MCF 10A (cell line): ENCODE measurements at regions not wholly inside any gene's neighbourhood (a gene's known extent, or its start where the extent isn't known, plus 50 kb on each side); places are given as distances from the start of the nearest gene placed in this dataset.

ENCODE experiments used
- BruUV-seq: library from RNA; stranded (reverse); fragments of 400-500 nt; replicated peaks from 2 replicates; lab custom pipeline; 2021; lab: Mats Ljungman, UMichigan
- CTCF ChIA-PET: fragments of 300-600 bp; sonication (Branson Sonifier 250); formaldehyde crosslinking; extraction: SDS; loops from one replicate; lab custom pipeline; 2021; ENCODE audit warnings: antibody characterized with exemption, inconsistent platforms; lab: Yijun Ruan, JAX
- POLR2A ChIA-PET: fragments of 300-600, 350-650 bp; sonication (Branson Sonifier 250); formaldehyde crosslinking; extraction: SDS; loops from one replicate; lab custom pipeline; 2020; ENCODE audit warnings: antibody characterized with exemption, inconsistent platforms; lab: Yijun Ruan, JAX
- DNase-seq: peaks from one replicate; pipeline ENCODE4 v3.0.0-alpha.2; 2018; ENCODE audit not compliant: unreplicated experiment
- H3K27ac Mint-ChIP-seq: one replicate; pipeline ENCODE4 v1.8.0; 2022; ENCODE audit warnings: mild to moderate bottlenecking, low read depth, mixed read lengths; ENCODE audit not compliant: unreplicated experiment
- H3K27me3 Mint-ChIP-seq: one replicate; pipeline ENCODE4 v1.8.0; 2022; ENCODE audit warnings: mixed read lengths; ENCODE audit not compliant: insufficient read depth, unreplicated experiment
- H3K36me3 Mint-ChIP-seq: one replicate; pipeline ENCODE4 v1.8.0; 2022; ENCODE audit warnings: mild to moderate bottlenecking, moderate library complexity, mixed read lengths; ENCODE audit not compliant: insufficient read depth, unreplicated experiment
- H3K4me1 Mint-ChIP-seq: one replicate; pipeline ENCODE4 v1.8.0; 2022; ENCODE audit warnings: mixed read lengths; ENCODE audit not compliant: insufficient read depth, unreplicated experiment
- H3K4me3 Mint-ChIP-seq: one replicate; pipeline ENCODE4 v1.8.0; 2022; ENCODE audit warnings: mild to moderate bottlenecking, moderate library complexity, mixed read lengths; ENCODE audit not compliant: unreplicated experiment
- H3K9me3 Mint-ChIP-seq: one replicate; pipeline ENCODE4 v1.8.0; 2022; ENCODE audit warnings: mixed read lengths; ENCODE audit not compliant: unreplicated experiment
- CTCF ChIP-seq: fragments of 200-600 bp; IDR thresholded peaks from one replicate; pipeline ENCODE4 v1.8.0; 2022; ENCODE audit warnings: antibody characterized with exemption, mild to moderate bottlenecking; ENCODE audit not compliant: unreplicated experiment
- intact Hi-C: fragments of 100-400 bp; cut with micrococcal nuclease; formaldehyde crosslinking; loops from 2 replicates; pipeline ENCODE4 v1.14.1; 2022

GRCh38 chr9:74102702-74103101 is 394.4 kb upstream of the RORB start:
- Mint-ChIP-seq H3K4me1 (no peaks in the 10 kb centered on the region), H3K27me3 (no peaks in the 10 kb centered on the region), H3K9me3 (peaks cover 8% of the 10 kb centered on the region), H3K27ac (no peak overlapping the region), H3K36me3 (no peaks in the 10 kb centered on the region), H3K4me3 (no peak overlapping the region)
- no peak for TF ChIP-seq CTCF
- DNase-seq, result no peak
- CTCF ChIA-PET, result no interaction called here
- POLR2A ChIA-PET, result no interaction called here
- no TSS peak for BruUV-seq
- intact Hi-C loops, result no loop called here

GRCh38 chr9:74107692-74108091 is 389.4 kb upstream of the RORB start:
- H3K4me1 Mint-ChIP-seq, result no peaks in the 10 kb centered on the region
- no peak for TF ChIP-seq CTCF
- H3K27ac Mint-ChIP-seq, result no peak overlapping the region
- no TSS peak for BruUV-seq
- no peaks in the 10 kb centered on the region for H3K27me3 Mint-ChIP-seq
- H3K36me3 Mint-ChIP-seq, result no peaks in the 10 kb centered on the region
- DNase-seq, result no peak
- intact Hi-C loops, result no loop called here
- ChIA-PET POLR2A (no interaction called here), CTCF (no interaction called here)
- no peak overlapping the region for H3K4me3 Mint-ChIP-seq
- H3K9me3 Mint-ChIP-seq, result no peaks in the 10 kb centered on the region

DNA sequence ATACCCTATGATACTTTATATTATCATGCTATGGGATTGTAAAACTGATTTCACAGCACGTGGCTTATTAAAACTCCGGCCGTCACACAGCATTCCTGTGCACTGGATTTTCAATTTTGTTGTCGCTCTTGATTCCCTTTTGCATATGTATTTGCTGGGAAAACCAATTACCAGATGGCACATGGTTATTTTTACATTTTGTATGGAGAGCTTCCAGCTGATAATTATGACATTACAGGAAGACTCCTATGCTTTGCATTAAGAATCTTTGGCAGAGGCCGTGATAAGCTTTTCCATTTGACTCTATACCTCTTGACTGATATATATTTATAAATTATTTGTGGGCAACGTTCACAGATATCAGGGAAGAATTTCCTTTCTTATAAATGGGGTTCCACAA is 381.2 kb upstream of the RORB start:
- BruUV-seq, result no TSS peak
- no peaks in the 10 kb centered on the region for H3K36me3 Mint-ChIP-seq
- no peak for DNase-seq
- intact Hi-C loops, result loop anchor here (10.0 kb wide), 1 partner anchor 421 kb away; no protein-coding TSS in a partner anchor
- H3K27ac Mint-ChIP-seq, result no peak overlapping the region
- ChIA-PET CTCF (no interaction called here), POLR2A (no interaction called here)
- no peak overlapping the region for H3K4me3 Mint-ChIP-seq
- H3K27me3 Mint-ChIP-seq, result peaks cover 6% of the 10 kb centered on the region
- no peaks in the 10 kb centered on the region for H3K4me1 Mint-ChIP-seq
- no peaks in the 10 kb centered on the region for H3K9me3 Mint-ChIP-seq
- no peak for TF ChIP-seq CTCF

- H3K4me1 Mint-ChIP-seq, result no peaks in the 10 kb centered on the region
- peaks cover 12% of the 10 kb centered on the region for H3K27me3 Mint-ChIP-seq
- H3K27ac Mint-ChIP-seq, result no peak overlapping the region
- no peak for DNase-seq
- ChIA-PET POLR2A (no interaction called here), CTCF (no interaction called here)
- no peak for TF ChIP-seq CTCF
- no peaks in the 10 kb centered on the region for H3K36me3 Mint-ChIP-seq
- H3K4me3 Mint-ChIP-seq, result no peak overlapping the region
- BruUV-seq, result no TSS peak
- intact Hi-C loops, result loop anchor here (10.0 kb wide), 1 partner anchor 422 kb away; no protein-coding TSS in a partner anchor
- no peaks in the 10 kb centered on the region for H3K9me3 Mint-ChIP-seq
Measured at GRCh38 chr9:74117151-74117550, 380.0 kb upstream of the RORB start.
